SK-N-SH (cell line): ENCODE measurements at regions not wholly inside any gene's neighbourhood (a gene's known extent, or its start where the extent isn't known, plus 50 kb on each side); places are given as distances from the start of the nearest gene placed in this dataset.
A peak's percentile ranks its signal among the peaks of the same experiment; 100 is the strongest.

ENCODE experiments used
- CTCF ChIA-PET: fragments of 300-600, 350-600 bp; formaldehyde crosslinking; extraction: SDS; loops from one replicate; lab custom pipeline; 2021; lab: Yijun Ruan, JAX
- POLR2A ChIA-PET: fragments of 350-600 bp; sonication (Branson Sonifier 250); formaldehyde crosslinking; extraction: SDS; loops from one replicate; lab custom pipeline; 2020; ENCODE audit warnings: antibody characterized with exemption, inconsistent platforms; lab: Yijun Ruan, JAX
- DNase-seq: peaks from one replicate; pipeline ENCODE4 v3.0.0; 2012
- H2AFZ ChIP-seq: fragments of 200-600 bp; sonication (generic); 2 replicates; pipeline ENCODE4 v1.8.1; 2016; ENCODE audit warnings: antibody characterized with exemption, mild to moderate bottlenecking, low read depth
- H3F3A ChIP-seq: fragments of 200-600 bp; sonication (generic); replicated peaks from 2 replicates; pipeline ENCODE3; 2016; ENCODE audit warnings: antibody characterized with exemption, mild to moderate bottlenecking; ENCODE audit not compliant: insufficient read depth
- H3K27ac ChIP-seq, 2 experiments: fragments of 200-500 bp in 1 of 2; fragments of 200-600 bp in 1 of 2; sonication (Bioruptor generic) in 1 of 2; sonication (generic), shearing (Covaris generic) in 1 of 2; 2 replicates each; pipeline versions ENCODE4 v1.5.1 to v1.6.1; 2014 to 2016; ENCODE audit warnings: low read depth in 2 of 2, inconsistent platforms in 1 of 2, low read length in 1 of 2, mild to moderate bottlenecking in 1 of 2, mixed read lengths in 1 of 2
- H3K27me3 ChIP-seq: fragments of 200-600 bp; sonication (generic), shearing (Covaris generic); 2 replicates; pipeline ENCODE4 v1.6.1; 2016; ENCODE audit warnings: mixed run types; ENCODE audit not compliant: insufficient read depth
- H3K36me3 ChIP-seq, 2 experiments: fragments of 200-500 bp in 1 of 2; fragments of 200-600 bp in 1 of 2; sonication (Bioruptor generic) in 1 of 2; sonication (generic) in 1 of 2; replicated peaks in 1 of 2; 2 replicates each; pipeline versions ENCODE3 to v1.5.1; 2014 to 2016; ENCODE audit warnings: low read length in 1 of 2, mild to moderate bottlenecking in 1 of 2; ENCODE audit not compliant: insufficient read depth in 2 of 2, control insufficient read depth in 1 of 2
- H3K4me1 ChIP-seq, 2 experiments: fragments of 200-500 bp in 1 of 2; fragments of 200-600 bp in 1 of 2; sonication (Bioruptor generic) in 1 of 2; sonication (generic), shearing (Covaris generic) in 1 of 2; 2 replicates each; pipeline versions ENCODE4 v1.5.1 to v1.6.1; 2014 to 2016; ENCODE audit warnings: low read depth in 1 of 2, low read length in 1 of 2, mixed run types in 1 of 2; ENCODE audit not compliant: insufficient read depth in 2 of 2, control insufficient read depth in 1 of 2
- H3K4me2 ChIP-seq: fragments of 200-600 bp; sonication (generic), shearing (Covaris generic); 2 replicates; pipeline ENCODE4 v1.6.1; 2017; ENCODE audit warnings: mixed run types
- H3K4me3 ChIP-seq, 2 experiments: fragments of 200-500 bp in 1 of 2; fragments of 200-600 bp in 1 of 2; sonication (Bioruptor generic) in 1 of 2; sonication (generic), shearing (Covaris generic) in 1 of 2; 2 replicates each; pipeline versions ENCODE4 v1.5.1 to v1.8.1; 2014 to 2016; ENCODE audit warnings: low read depth in 2 of 2, inconsistent platforms in 1 of 2, low read length in 1 of 2, mild to moderate bottlenecking in 1 of 2, mixed read lengths in 1 of 2, moderate library complexity in 1 of 2
- H3K79me2 ChIP-seq: fragments of 200-600 bp; sonication (generic); 2 replicates; pipeline ENCODE4 v1.8.1; 2017; ENCODE audit warnings: mild to moderate bottlenecking; ENCODE audit not compliant: insufficient read depth
- H3K9ac ChIP-seq: fragments of 200-600 bp; sonication (generic); 2 replicates; pipeline ENCODE4 v1.6.1; 2017; ENCODE audit warnings: mixed run types
- H3K9me2 ChIP-seq: fragments of 200-600 bp; sonication (generic); 2 replicates; pipeline ENCODE4 v1.6.1; 2017; ENCODE audit warnings: mixed run types
- H3K9me3 ChIP-seq: fragments of 200-600 bp; sonication (generic); 2 replicates; pipeline ENCODE4 v1.6.1; 2017; ENCODE audit warnings: mixed run types, mild to moderate bottlenecking, moderate library complexity
- H4K20me1 ChIP-seq: fragments of 200-600 bp; sonication (generic); 2 replicates; pipeline ENCODE4 v1.6.1; 2017; ENCODE audit warnings: mild to moderate bottlenecking, mixed run types; ENCODE audit not compliant: insufficient read depth
- CHD2 ChIP-seq: fragments of 150-350 bp; IDR thresholded peaks from 2 replicates; pipeline ENCODE4 v1.6.1; 2018; ENCODE audit warnings: low read length; ENCODE audit not compliant: partially characterized antibody
- ELF1 ChIP-seq: IDR thresholded peaks from 2 replicates; pipeline ENCODE4 v1.4.0; 2012
- EP300 ChIP-seq, 2 experiments: IDR thresholded peaks; 2 replicates each; pipeline versions ENCODE4 v1.4.0 to v1.6.1; 2012; ENCODE audit warnings: borderline replicate concordance in 1 of 2, low read depth in 1 of 2, low read length in 1 of 2
- FOSL2 ChIP-seq: IDR thresholded peaks from 2 replicates; pipeline ENCODE4 v1.4.0; 2012; ENCODE audit warnings: low read depth, mild to moderate bottlenecking, moderate library complexity, borderline replicate concordance
- FOXJ3 ChIP-seq: sonication (generic); formaldehyde crosslinking; IDR thresholded peaks from 2 replicates; pipeline ENCODE4 v1.5.1; 2020; ENCODE audit warnings: mild to moderate bottlenecking, missing genetic modification reagents
- GABPA ChIP-seq: IDR thresholded peaks from 2 replicates; pipeline ENCODE4 v1.4.0; 2012; ENCODE audit warnings: low read depth, mild to moderate bottlenecking
- GATA2 ChIP-seq: sonication (generic); formaldehyde crosslinking; IDR thresholded peaks from 2 replicates; pipeline ENCODE4 v1.5.0; 2020; ENCODE audit warnings: mild to moderate bottlenecking, missing genetic modification reagents
- JUND ChIP-seq: IDR thresholded peaks from 2 replicates; pipeline ENCODE4 v1.4.0; 2012
- MAX ChIP-seq: IDR thresholded peaks from 2 replicates; pipeline ENCODE4 v1.4.0; 2012; ENCODE audit warnings: low read depth
- MEF2A ChIP-seq: IDR thresholded peaks from 2 replicates; pipeline ENCODE4 v1.4.0; 2012; ENCODE audit warnings: low read depth, borderline replicate concordance
- MXI1 ChIP-seq: IDR thresholded peaks from 2 replicates; pipeline ENCODE4 v1.6.1; 2012; ENCODE audit warnings: mild to moderate bottlenecking, low read depth, low read length, improper control_type of control experiment
- NFIC ChIP-seq: IDR thresholded peaks from 2 replicates; pipeline ENCODE4 v1.4.0; 2012; ENCODE audit warnings: borderline replicate concordance
- NRF1 ChIP-seq: IDR thresholded peaks from 2 replicates; pipeline ENCODE4 v1.6.1; 2012; ENCODE audit warnings: low read depth, mild to moderate bottlenecking, low read length
- PBX3 ChIP-seq: IDR thresholded peaks from 2 replicates; pipeline ENCODE4; 2012
- POLR2AphosphoS5 ChIP-seq: IDR thresholded peaks from 2 replicates; pipeline ENCODE4 v1.6.1; 2012; ENCODE audit warnings: low read depth, low read length
- RAD21 ChIP-seq: IDR thresholded peaks from 2 replicates; pipeline ENCODE4 v1.6.1; 2012; ENCODE audit warnings: mild to moderate bottlenecking, low read length
- RCOR1 ChIP-seq: fragments of 150-350 bp; IDR thresholded peaks from 2 replicates; pipeline ENCODE4 v1.6.1; 2017; ENCODE audit warnings: antibody characterized with exemption, low read length
- REST ChIP-seq: IDR thresholded peaks from 2 replicates; pipeline ENCODE4 v1.6.1; 2012; ENCODE audit warnings: mild to moderate bottlenecking, low read depth, low read length, moderate library complexity
- RXRA ChIP-seq: IDR thresholded peaks from 2 replicates; pipeline ENCODE4 v1.4.0; 2012; ENCODE audit warnings: low read depth, mild to moderate bottlenecking, borderline replicate concordance
- SIN3A ChIP-seq: IDR thresholded peaks from 2 replicates; pipeline ENCODE4 v1.6.1; 2012; ENCODE audit warnings: low read depth, mild to moderate bottlenecking, low read length, moderate library complexity, borderline replicate concordance
- SMC3 ChIP-seq: IDR thresholded peaks from 2 replicates; pipeline ENCODE4 v1.6.1; 2012; ENCODE audit warnings: low read depth, low read length, improper control_type of control experiment
- TAF1 ChIP-seq: IDR thresholded peaks from 2 replicates; pipeline ENCODE4 v1.6.1; 2012; ENCODE audit warnings: low read depth, mild to moderate bottlenecking, low read length, moderate library complexity, borderline replicate concordance
- TCF12 ChIP-seq: IDR thresholded peaks from 2 replicates; pipeline ENCODE4 v1.4.0; 2012
- USF1 ChIP-seq: IDR thresholded peaks from 2 replicates; pipeline ENCODE4 v1.4.0; 2012; ENCODE audit warnings: low read depth, borderline replicate concordance
- USF2 ChIP-seq: fragments of 150-350 bp; IDR thresholded peaks from 2 replicates; pipeline ENCODE4 v1.6.1; 2017; ENCODE audit warnings: antibody characterized with exemption, low read length, low read depth, borderline replicate concordance
- ZBTB33 ChIP-seq: IDR thresholded peaks from 2 replicates; pipeline ENCODE4 v1.4.0; 2012; ENCODE audit warnings: low read depth, borderline replicate concordance
- WGBS: methylation state at CpG from one replicate; pipeline ENCODE4 v1.1.6; 2017; ENCODE audit warnings: low lambda C conversion rate; 5-methylcytosine and 5-hydroxymethylcytosine counted together

- no peaks in the 10 kb centered on the region for H3K9me2 ChIP-seq
- peak; percentile 69; the same call in 1 of the 2 replicates for TF ChIP-seq TCF12
- TF ChIP-seq POLR2AphosphoS5 = no peak
- TF ChIP-seq MAX = no peak
- TF ChIP-seq MEF2A = no peak
- no peak for TF ChIP-seq JUND
- no peak for TF ChIP-seq SMC3
- TF ChIP-seq GABPA = no peak
- TF ChIP-seq EP300 (IDR thresholded peaks at IDR 0.05; ENCODE audit: borderline replicate concordance in 1 of 2, low read depth in 1 of 2, low read length in 1 of 2) = no peak
- no peak for TF ChIP-seq FOXJ3 (CRISPR knock-in tag)
- no peak for TF ChIP-seq USF1
- no peak for TF ChIP-seq FOSL2
- TF ChIP-seq ELF1 = no peak
- TF ChIP-seq USF2 = no peak
- TF ChIP-seq RXRA = no peak
- TF ChIP-seq NRF1 = no peak
- no peak for TF ChIP-seq MXI1
- no peak for TF ChIP-seq TAF1
- TF ChIP-seq GATA2 (CRISPR knock-in tag) = no peak
- TF ChIP-seq SIN3A = no peak
- TF ChIP-seq RCOR1 = no peak
- no peak for TF ChIP-seq RAD21
- no peak for TF ChIP-seq CHD2
- TF ChIP-seq REST = no peak
- TF ChIP-seq NFIC = peak; percentile 13; the same call in 1 of the 2 replicates
- peak; percentile 39; the same call in 1 of the 2 replicates for TF ChIP-seq PBX3
- TF ChIP-seq ZBTB33 = no peak
- no peak overlapping the region for H3K9ac ChIP-seq
- no peak overlapping the region for H3K4me2 ChIP-seq
- H2AFZ ChIP-seq = no peak overlapping the region
- ChIA-PET POLR2A (no interaction called here), CTCF (no interaction called here)
- H3K4me1 ChIP-seq = no peaks in the 10 kb centered on the region
- no peaks in the 10 kb centered on the region for H3K36me3 ChIP-seq
- no peaks in the 10 kb centered on the region for H4K20me1 ChIP-seq
- no peak for DNase-seq
- no peak overlapping the region for H3K27ac ChIP-seq
- 28% methylated on average over 1 of the region's 1 CpG for WGBS
- no peaks in the 10 kb centered on the region for H3K9me3 ChIP-seq
- H3K27me3 ChIP-seq = no peaks in the 10 kb centered on the region
- no peak overlapping the region for H3K4me3 ChIP-seq
- H3K79me2 ChIP-seq = no peaks in the 10 kb centered on the region
- no peaks in the 10 kb centered on the region for H3F3A ChIP-seq
Observed at GRCh38 chr21:27831177-27831576, 864.3 kb upstream of the ADAMTS5 start.
